Transverse colon (tissue), 4 donors: ENCODE measurements at regions not wholly inside any gene's neighbourhood (a gene's known extent, or its start where the extent isn't known, plus 50 kb on each side); places are given as distances from the start of the nearest gene placed in this dataset.

Experiments
- DNase-seq: peaks from one replicate; pipeline ENCODE4 v3.0.0-alpha.2; 2019
- H3K27ac ChIP-seq, 4 donors: fragments of 200-600 bp; sonication (generic); 2 replicates each; pipeline ENCODE4 v1.5.1; 2016 to 2018; ENCODE audit warnings: inconsistent platforms in 4 of 4
- H3K27me3 ChIP-seq: fragments of 200-600 bp; sonication (generic); 2 replicates; pipeline ENCODE4 v1.5.1; 2017; ENCODE audit warnings: inconsistent platforms
- H3K36me3 ChIP-seq, 4 donors: fragments of 200-600 bp; sonication (generic); 2 replicates each; pipeline ENCODE4 v1.5.1; 2017 to 2019; ENCODE audit warnings: inconsistent platforms in 4 of 4
- H3K4me1 ChIP-seq, 4 donors: fragments of 200-600 bp; sonication (generic); 2 replicates each; pipeline ENCODE4 v1.5.1; 2017 to 2020; ENCODE audit warnings: inconsistent platforms in 4 of 4
- H3K4me3 ChIP-seq, 4 donors: fragments of 200-600 bp; sonication (generic); 1 replicate in 1 of 4; 2 replicates in 3 of 4; pipeline versions ENCODE4 v1.5.1 to v1.6.1; 2017 to 2019; ENCODE audit warnings: inconsistent platforms in 4 of 4
- H3K9me3 ChIP-seq, 2 donors: fragments of 200-600 bp; sonication (generic); 2 replicates each; pipeline ENCODE4 v1.5.1; 2017 to 2019; ENCODE audit warnings: inconsistent platforms in 2 of 2
- CTCF ChIP-seq, 5 experiments: fragments of 200-600 bp in 3 of 5; fragments of 450-650 bp in 2 of 5; sonication (generic) in 3 of 5; IDR thresholded peaks; 1 replicate in 2 of 5; 2 replicates in 3 of 5; pipeline ENCODE4 v1.5.1; 2016 to 2017; ENCODE audit warnings: antibody characterized with exemption in 5 of 5, inconsistent platforms in 3 of 5, mild to moderate bottlenecking in 2 of 5, moderate library complexity in 1 of 5
- EP300 ChIP-seq: sonication (generic); formaldehyde crosslinking; IDR thresholded peaks from one replicate; pipeline ENCODE4 v1.6.1; 2017; ENCODE audit warnings: antibody characterized with exemption, low read depth
- POLR2A ChIP-seq: fragments of 450-650 bp; IDR thresholded peaks from one replicate; pipeline ENCODE4 v1.6.1; 2016; ENCODE audit warnings: antibody characterized with exemption, mild to moderate bottlenecking, moderate library complexity
- POLR2AphosphoS5 ChIP-seq, 3 donors: sonication (generic); formaldehyde crosslinking; IDR thresholded peaks; one replicate each; pipeline ENCODE4 v1.6.1; 2016; ENCODE audit warnings: antibody characterized with exemption in 3 of 3
- WGBS, 2 donors: methylation state at CpG; one replicate each; pipeline ENCODE4 v1.1.5; 2018; ENCODE audit warnings: low coverage in 1 of 2; 5-methylcytosine and 5-hydroxymethylcytosine counted together
- in situ Hi-C, 4 donors: fragments of 200-750 bp; cut with MboI; loops; one replicate each; pipeline versions ENCODE4 v1.15.0 to v1.15.1; 2017; ENCODE audit warnings: low sequenced_read_pairs in 3 of 4, low pct_ligation_motif_present in 1 of 4, low pct_unique_long_range_greater_than_20kb in 1 of 4
- intact Hi-C: fragments of 100-400 bp; cut with DNase I; formaldehyde crosslinking; loops from one replicate; pipeline ENCODE4 v1.15.1; 2023; ENCODE audit warnings: low total_unique reads

GRCh38 chr7:156116514-156117215 is 304.4 kb upstream of the SHH start:
- Histone ChIP-seq H3K36me3 (no peaks in the 10 kb centered on the region), H3K9me3 (no peaks in the 10 kb centered on the region), H3K4me1 (no peaks in the 10 kb centered on the region), H3K4me3 (no peak overlapping the region), H3K27me3 (no peaks in the 10 kb centered on the region), H3K27ac (no peak overlapping the region)
- TF ChIP-seq CTCF (IDR thresholded peaks at IDR 0.05) (no peak), EP300 (no peak), POLR2AphosphoS5 (IDR thresholded peaks at IDR 0.05) (no peak), POLR2A (no peak)
- no peak for DNase-seq
- 82 to 83% methylated on average over 4 to 12 of the region's 12 CpGs for WGBS, 2 donors
- in situ Hi-C loops: no loop called here
- intact Hi-C loops: no loop called here

- H3K27me3 ChIP-seq: no peaks in the 10 kb centered on the region
- 87 to 94% methylated on average over 5 to 9 of the region's 9 CpGs for WGBS, 2 donors
- TF ChIP-seq CTCF (IDR thresholded peaks at IDR 0.05): no peak
- no peak for TF ChIP-seq POLR2A
- no peak for TF ChIP-seq EP300
- TF ChIP-seq POLR2AphosphoS5 (IDR thresholded peaks at IDR 0.05): no peak
- no peaks in the 10 kb centered on the region for H3K4me1 ChIP-seq
- no peak overlapping the region for H3K4me3 ChIP-seq
- no peak for DNase-seq
- H3K9me3 ChIP-seq: no peaks in the 10 kb centered on the region
- no peaks in the 10 kb centered on the region for H3K36me3 ChIP-seq
- in situ Hi-C loops: no loop called here
- H3K27ac ChIP-seq: no peak overlapping the region
- intact Hi-C loops: no loop called here
Observed at GRCh38 chr7:156115582-156115981, 303.3 kb upstream of the SHH start.

GRCh38 chr7:156113731-156114130 is 301.5 kb upstream of the SHH start:
- Histone ChIP-seq H3K4me3 (no peak overlapping the region), H3K27me3 (no peaks in the 10 kb centered on the region), H3K27ac (no peak overlapping the region), H3K4me1 (no peaks in the 10 kb centered on the region), H3K36me3 (no peaks in the 10 kb centered on the region), H3K9me3 (no peaks in the 10 kb centered on the region)
- in situ Hi-C loops (no loop called here), intact Hi-C loops (no loop called here)
- 68 to 72% methylated on average over 7 of the region's 7 CpGs for WGBS, 2 donors
- no peak for TF ChIP-seq POLR2A
- TF ChIP-seq EP300: no peak
- TF ChIP-seq CTCF (IDR thresholded peaks at IDR 0.05): no peak
- no peak for TF ChIP-seq POLR2AphosphoS5 (IDR thresholded peaks at IDR 0.05)
- no peak for DNase-seq

GRCh38 chr7:156109988-156110387 is 297.7 kb upstream of the SHH start:
- 60 to 74% methylated on average over 1 to 2 of the region's 2 CpGs for WGBS, 2 donors
- in situ Hi-C loops: no loop called here
- no peak for TF ChIP-seq EP300
- TF ChIP-seq CTCF (IDR thresholded peaks at IDR 0.05): no peak
- TF ChIP-seq POLR2AphosphoS5 (IDR thresholded peaks at IDR 0.05): no peak
- TF ChIP-seq POLR2A: no peak
- no peaks in the 10 kb centered on the region for H3K9me3 ChIP-seq
- H3K4me1 ChIP-seq: no peaks in the 10 kb centered on the region
- no peaks in the 10 kb centered on the region for H3K27me3 ChIP-seq
- no peaks in the 10 kb centered on the region for H3K36me3 ChIP-seq
- intact Hi-C loops: no loop called here
- no peak overlapping the region for H3K27ac ChIP-seq
- DNase-seq: no peak
- H3K4me3 ChIP-seq: no peak overlapping the region
